ENCODE measurements at regions not wholly inside any gene's neighbourhood (a gene's known extent, or its start where the extent isn't known, plus 50 kb on each side); places are given as distances from the start of the nearest gene placed in this dataset.
"Not testable (repeated sequence)": the region's sequence is repeated elsewhere in the genome, so short reads cannot be mapped to it uniquely, and the experiment has no call there.

- TF ChIP-seq POLR2AphosphoS5 (IDR thresholded peaks at IDR 0.05; ENCODE audit: low read depth); REST (IDR thresholded peaks at IDR 0.05; ENCODE audit: insufficient replicate concordance, low read depth); CTCF (IDR thresholded peaks at IDR 0.05; ENCODE audit: insufficient read depth, low read length); SPI1 (IDR thresholded peaks at IDR 0.05; ENCODE audit: borderline replicate concordance, low read depth): not testable (repeated sequence)
These were observed 136.5 kb downstream of the SPDYE17 start for GRCh38 chr7:76895696-76896095.

Data from HL-60 (cell line).